GM23248 (cell line): ENCODE measurements at regions not wholly inside any gene's neighbourhood (a gene's known extent, or its start where the extent isn't known, plus 50 kb on each side); places are given as distances from the start of the nearest gene placed in this dataset.
"Not testable (repeated sequence)": the region's sequence is repeated elsewhere in the genome, so short reads cannot be mapped to it uniquely, and the experiment has no call there.

ENCODE experiments used
- DNase-seq: peaks from one replicate; pipeline ENCODE4 v3.0.0-alpha.2; 2015
- H2AFZ ChIP-seq: fragments of 200-600 bp; sonication (generic); 2 replicates; pipeline ENCODE4 v1.6.1; 2016; ENCODE audit warnings: antibody characterized with exemption
- H3F3A ChIP-seq: fragments of 200-600 bp; sonication (generic); 2 replicates; pipeline ENCODE4 v1.6.1; 2016; ENCODE audit warnings: mild to moderate bottlenecking, antibody characterized with exemption, mixed run types; ENCODE audit not compliant: insufficient read depth
- H3K27ac ChIP-seq: fragments of 200-600 bp; sonication (generic); 2 replicates; pipeline ENCODE4 v1.5.1; 2016; ENCODE audit warnings: mild to moderate bottlenecking
- H3K27me3 ChIP-seq: fragments of 200-600 bp; sonication (generic); replicated peaks from 2 replicates; pipeline ENCODE4 v1.6.1; 2016; ENCODE audit warnings: mild to moderate bottlenecking; ENCODE audit not compliant: insufficient read depth
- H3K36me3 ChIP-seq: fragments of 200-600 bp; sonication (generic); 2 replicates; pipeline ENCODE4 v1.6.1; 2016; ENCODE audit warnings: low read depth, mild to moderate bottlenecking
- H3K4me1 ChIP-seq: fragments of 200-600 bp; sonication (generic); 2 replicates; pipeline ENCODE4 v1.6.1; 2016; ENCODE audit warnings: mild to moderate bottlenecking; ENCODE audit not compliant: insufficient read depth
- H3K4me2 ChIP-seq: fragments of 200-600 bp; sonication (generic); one replicate; pipeline ENCODE4 v1.6.1; 2016; ENCODE audit warnings: mild to moderate bottlenecking; ENCODE audit not compliant: unreplicated experiment
- H3K4me3 ChIP-seq: fragments of 200-600 bp; sonication (generic); 2 replicates; pipeline ENCODE4 v1.5.1; 2016; ENCODE audit warnings: mild to moderate bottlenecking
- H3K79me2 ChIP-seq: fragments of 200-600 bp; sonication (generic); 2 replicates; pipeline ENCODE4 v1.6.1; 2016; ENCODE audit warnings: mild to moderate bottlenecking; ENCODE audit not compliant: insufficient read depth
- H3K9ac ChIP-seq: fragments of 200-600 bp; sonication (generic); 2 replicates; pipeline ENCODE4 v1.6.1; 2016; ENCODE audit warnings: mild to moderate bottlenecking
- H3K9me2 ChIP-seq: fragments of 200-600 bp; sonication (generic); 2 replicates; pipeline ENCODE4 v1.6.1; 2016; ENCODE audit warnings: mixed run types, mild to moderate bottlenecking, moderate library complexity; ENCODE audit not compliant: insufficient read depth
- H3K9me3 ChIP-seq: fragments of 200-600 bp; sonication (generic); one replicate; pipeline ENCODE4 v1.6.1; 2017; ENCODE audit warnings: low read depth
- H4K20me1 ChIP-seq: fragments of 200-600 bp; sonication (generic); 2 replicates; pipeline ENCODE4 v1.6.0; 2016; ENCODE audit not compliant: insufficient read depth
- EZH2 ChIP-seq: fragments of 200-600 bp; sonication (generic); IDR thresholded peaks from 2 replicates; pipeline ENCODE4 v1.6.1; 2018; ENCODE audit warnings: antibody characterized with exemption, mild to moderate bottlenecking; ENCODE audit not compliant: insufficient read depth, poor library complexity, severe bottlenecking
- EZH2phosphoT487 ChIP-seq: fragments of 200-600 bp; sonication (generic); IDR thresholded peaks from 2 replicates; pipeline ENCODE4 v1.6.1; 2018; ENCODE audit warnings: antibody characterized with exemption, moderate library complexity, mild to moderate bottlenecking, low read depth; ENCODE audit not compliant: insufficient read depth
- WGBS, 2 experiments: methylation state at CpG; one replicate each; pipeline ENCODE4 v1.1.6; 2015 to 2017; ENCODE audit warnings: low lambda C conversion rate in 2 of 2, low coverage in 1 of 2; ENCODE audit errors: missing lambda C conversion rate in 2 of 2; 5-methylcytosine and 5-hydroxymethylcytosine counted together
- in situ Hi-C: fragments of 300-500 bp; cut with MboI; formaldehyde crosslinking; loops from 2 replicates; pipeline ENCODE4 v1.15.0; 2020

DNA sequence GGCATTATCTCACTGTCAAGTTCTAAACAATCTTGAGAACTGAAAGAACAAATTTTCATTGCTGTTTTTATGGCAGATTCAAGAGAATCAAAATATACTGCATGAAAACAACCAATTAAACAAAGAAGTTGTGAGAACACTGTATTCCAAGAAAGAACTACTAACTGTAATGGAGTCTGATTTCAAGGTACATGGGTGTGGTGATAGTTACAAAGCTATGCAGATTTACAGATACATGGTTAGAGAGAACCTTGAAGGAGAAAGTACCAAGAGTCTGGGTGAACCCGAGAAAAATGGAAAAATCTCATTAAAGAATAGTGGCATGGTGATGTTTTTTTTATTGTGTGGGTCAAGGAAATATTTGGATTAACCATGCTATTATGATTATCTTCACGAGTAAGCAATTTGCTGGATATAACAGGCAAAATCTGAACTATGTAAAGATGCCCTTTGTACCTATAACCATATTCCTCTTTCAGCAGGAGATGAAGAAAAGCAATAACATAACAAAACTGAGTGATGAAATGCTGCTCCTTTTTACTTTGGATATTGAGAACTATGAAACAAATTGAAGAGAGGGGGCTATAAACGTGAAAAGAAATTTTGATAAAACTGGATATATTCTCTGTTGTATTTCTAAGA, 100.4 kb downstream of the PLSCR2 start:
- Histone ChIP-seq H3K36me3 (no peaks in the 10 kb centered on the region), H3F3A (no peaks in the 10 kb centered on the region), H3K9me2 (no peaks in the 10 kb centered on the region), H3K4me3 (no peak overlapping the region), H3K79me2 (no peaks in the 10 kb centered on the region), H4K20me1 (no peaks in the 10 kb centered on the region), H3K4me1 (no peaks in the 10 kb centered on the region), H3K9ac (no peak overlapping the region), H3K9me3 (no peaks in the 10 kb centered on the region), H3K4me2 (no peak overlapping the region), H2AFZ (no peak overlapping the region), H3K27ac (no peak overlapping the region), H3K27me3 (no peaks in the 10 kb centered on the region)
- in situ Hi-C loops: no loop called here
- TF ChIP-seq EZH2: no peak
- no peak for TF ChIP-seq EZH2phosphoT487
- 64 to 68% methylated on average over 3 of the region's 3 CpGs for WGBS, 2 experiments
- no peak for DNase-seq

DNA sequence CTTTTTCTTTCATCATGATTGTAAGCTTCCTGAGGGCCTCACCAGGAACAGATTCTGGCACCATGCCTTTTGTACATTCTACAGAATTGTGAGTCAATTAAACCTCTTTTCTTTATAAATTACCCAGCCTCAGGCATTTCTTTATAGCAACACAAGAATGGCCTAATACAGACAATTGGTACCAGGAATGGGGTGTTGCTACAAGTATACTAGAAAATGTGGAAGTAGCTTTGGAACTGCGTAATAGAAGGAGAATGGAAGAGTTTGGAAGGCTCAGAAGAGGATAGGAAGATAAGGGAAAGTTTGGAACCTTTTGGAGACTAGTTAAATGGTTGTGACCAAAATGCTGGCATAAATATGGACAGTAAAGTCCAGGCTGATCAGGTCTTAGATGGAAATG, 108.9 kb upstream of the PLSCR4 start:
- Histone ChIP-seq H3K79me2 (no peaks in the 10 kb centered on the region), H3K9ac (no peak overlapping the region), H3K9me3 (no peaks in the 10 kb centered on the region), H3F3A (no peaks in the 10 kb centered on the region), H3K4me2 (no peak overlapping the region), H3K4me1 (no peaks in the 10 kb centered on the region), H3K27ac (no peak overlapping the region), H4K20me1 (no peaks in the 10 kb centered on the region), H3K9me2 (no peaks in the 10 kb centered on the region), H2AFZ (no peak overlapping the region), H3K36me3 (no peaks in the 10 kb centered on the region), H3K27me3 (no peaks in the 10 kb centered on the region), H3K4me3 (no peak overlapping the region)
- TF ChIP-seq EZH2phosphoT487: no peak
- no peak for TF ChIP-seq EZH2
- no peak for DNase-seq
- 21 to 35% methylated on average over 1 of the region's 1 CpG for WGBS, 2 experiments
- in situ Hi-C loops: no loop called here

DNA sequence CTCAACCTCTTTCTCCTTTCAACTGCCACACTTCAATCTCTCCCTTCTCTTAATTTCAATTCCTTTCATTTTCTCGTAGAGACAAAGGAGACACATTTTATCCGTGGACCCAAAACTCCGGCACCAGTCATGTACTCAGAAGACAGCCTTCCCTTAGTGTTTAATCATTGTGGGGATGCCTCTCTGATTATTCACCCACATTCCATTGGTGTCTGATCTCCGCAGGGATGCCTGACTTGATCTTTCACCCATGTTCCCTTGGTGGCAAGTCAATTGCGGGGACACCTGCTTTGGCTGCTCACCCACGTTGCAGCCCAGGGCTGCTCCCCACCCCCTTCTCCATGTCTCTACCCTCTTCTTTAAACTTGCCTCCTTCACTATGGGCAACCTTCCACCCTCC, 103.5 kb upstream of the PLSCR4 start:
- H3F3A ChIP-seq, H3K4me3 ChIP-seq, H3K27me3 ChIP-seq, H3K36me3 ChIP-seq, H4K20me1 ChIP-seq, H3K4me2 ChIP-seq, in situ Hi-C loops, H3K4me1 ChIP-seq, H3K9me2 ChIP-seq, DNase-seq, H3K27ac ChIP-seq, H3K9me3 ChIP-seq, H2AFZ ChIP-seq, H3K79me2 ChIP-seq, H3K9ac ChIP-seq: not testable (repeated sequence)
- 74 to 79% methylated on average over 6 of the region's 6 CpGs for WGBS, 2 experiments

DNA sequence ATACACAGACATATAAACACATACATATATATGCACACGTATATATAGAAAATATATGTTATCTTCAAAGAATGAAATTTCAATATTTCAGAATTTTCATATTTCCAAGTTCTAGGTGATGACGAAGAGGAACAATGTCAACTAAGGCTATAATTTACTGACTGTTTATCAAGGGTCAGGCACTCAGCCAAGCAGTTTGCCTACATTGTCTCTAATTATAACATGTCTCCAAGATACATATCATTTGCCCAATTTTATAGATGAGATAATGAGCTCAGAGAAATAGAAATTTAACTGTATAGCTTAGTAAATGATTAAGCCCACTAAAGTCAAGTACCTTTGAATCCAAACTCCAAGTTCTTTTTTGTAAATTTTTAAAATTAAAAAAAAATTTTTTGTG, 99.9 kb upstream of the PLSCR4 start:
- H4K20me1 ChIP-seq: no peaks in the 10 kb centered on the region
- H3K27me3 ChIP-seq: no peaks in the 10 kb centered on the region
- H3K4me1 ChIP-seq: no peaks in the 10 kb centered on the region
- H3K79me2 ChIP-seq: no peaks in the 10 kb centered on the region
- WGBS, 2 experiments: 61 to 66% methylated on average over 2 of the region's 2 CpGs
- H3K9ac ChIP-seq: no peak overlapping the region
- no peaks in the 10 kb centered on the region for H3K36me3 ChIP-seq
- in situ Hi-C loops: no loop called here
- no peak overlapping the region for H2AFZ ChIP-seq
- TF ChIP-seq EZH2 (no peak), EZH2phosphoT487 (no peak)
- no peak overlapping the region for H3K27ac ChIP-seq
- DNase-seq: no peak
- no peaks in the 10 kb centered on the region for H3F3A ChIP-seq
- no peak overlapping the region for H3K4me2 ChIP-seq
- H3K9me2 ChIP-seq: no peaks in the 10 kb centered on the region
- no peaks in the 10 kb centered on the region for H3K9me3 ChIP-seq
- H3K4me3 ChIP-seq: no peak overlapping the region

DNA sequence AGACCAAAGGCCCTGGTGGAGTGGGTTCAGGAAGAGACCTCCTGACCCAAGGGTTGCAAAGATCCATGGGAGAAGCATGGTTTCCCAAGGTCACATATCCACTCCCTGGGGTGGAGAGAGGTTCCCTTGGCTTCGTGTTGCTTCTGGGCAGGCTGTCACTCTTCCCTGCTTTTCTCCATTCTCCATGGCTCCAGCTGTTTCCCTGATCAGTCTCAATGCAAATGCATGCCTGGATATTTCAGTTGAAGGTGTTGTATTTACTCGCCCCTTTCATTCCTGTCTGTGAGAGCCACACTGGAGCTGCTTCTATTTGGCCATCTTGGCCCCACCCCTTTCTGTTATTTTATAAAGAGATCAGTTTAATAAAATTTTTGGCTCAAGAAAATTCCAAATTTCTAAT, 95.0 kb upstream of the PLSCR4 start:
- no peak for DNase-seq
- Histone ChIP-seq H3K4me2 (no peak overlapping the region), H4K20me1 (no peaks in the 10 kb centered on the region), H3K4me3 (no peak overlapping the region), H3K9ac (no peak overlapping the region), H3K9me3 (no peaks in the 10 kb centered on the region), H3F3A (no peaks in the 10 kb centered on the region), H2AFZ (no peak overlapping the region), H3K36me3 (no peaks in the 10 kb centered on the region), H3K9me2 (no peaks in the 10 kb centered on the region), H3K4me1 (peaks cover 12% of the 10 kb centered on the region; the same call in 1 of the 2 replicates), H3K27me3 (no peaks in the 10 kb centered on the region; the same call in 1 of the 2 replicates), H3K27ac (no peak overlapping the region), H3K79me2 (no peaks in the 10 kb centered on the region)
- no peak for TF ChIP-seq EZH2phosphoT487
- TF ChIP-seq EZH2: no peak
- in situ Hi-C loops: no loop called here
- 88 to 95% methylated on average over 2 of the region's 2 CpGs for WGBS, 2 experiments
